ENCODE measurements at regions not wholly inside any gene's neighbourhood (a gene's known extent, or its start where the extent isn't known, plus 50 kb on each side); places are given as distances from the start of the nearest gene placed in this dataset.

DNA sequence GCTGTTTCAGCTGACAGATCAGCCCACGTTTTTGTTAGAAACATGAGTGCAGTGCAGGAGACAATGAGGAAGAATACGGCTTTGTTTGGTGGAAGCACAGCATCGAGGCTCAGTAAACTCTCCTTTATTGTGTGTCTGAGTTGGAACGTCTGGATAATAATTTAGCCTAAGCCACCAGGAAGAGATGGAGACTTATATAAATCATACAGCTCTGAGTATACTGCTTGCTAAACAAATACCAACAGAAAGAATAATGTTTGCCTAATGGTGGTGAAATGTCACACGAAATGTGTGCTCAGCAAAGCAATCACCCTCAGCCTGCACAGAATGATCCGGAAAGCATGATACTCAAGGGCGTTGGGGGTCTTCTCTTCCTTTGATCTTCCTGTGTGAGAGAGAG lies 664.1 kb upstream of the ADARB2 start:
- no peak for TF ChIP-seq CTCF (IDR thresholded peaks at IDR 0.05; ENCODE audit: borderline replicate concordance, extremely low read depth, low read length, poor library complexity, severe bottlenecking)
- no peak for TF ChIP-seq EZH2 (IDR thresholded peaks at IDR 0.05; ENCODE audit: borderline replicate concordance, low read depth, low read length, severe bottlenecking)

Data from DND-41 (cell line).